ENCODE measurements at regions not wholly inside any gene's neighbourhood (a gene's known extent, or its start where the extent isn't known, plus 50 kb on each side); places are given as distances from the start of the nearest gene placed in this dataset.

- DNase-seq = no peak
- no peaks in the 10 kb centered on the region for H3K4me1 ChIP-seq (ENCODE audit: low read depth)
- no peaks in the 10 kb centered on the region for H3K9me3 ChIP-seq
- no peak for TF ChIP-seq CTCF (IDR thresholded peaks at IDR 0.05)
- ATAC-seq = no peak
- no peak overlapping the region for H3K4me3 ChIP-seq
- no peaks in the 10 kb centered on the region for H3K36me3 ChIP-seq (ENCODE audit: low read depth)
- intact Hi-C loops (cut with DNase I, micrococcal nuclease) = no loop called here
Measured at GRCh38 chr17:68812876-68813584, 142.2 kb downstream of the ABCA8 start.

- Histone ChIP-seq H3K36me3 (ENCODE audit: low read depth) (no peaks in the 10 kb centered on the region), H3K9me3 (no peaks in the 10 kb centered on the region), H3K4me1 (ENCODE audit: low read depth) (no peaks in the 10 kb centered on the region), H3K4me3 (no peak overlapping the region)
- ATAC-seq (no peak), DNase-seq (no peak)
- no peak for TF ChIP-seq CTCF (IDR thresholded peaks at IDR 0.05)
- intact Hi-C loops (cut with DNase I, micrococcal nuclease) = no loop called here
Measured at GRCh38 chr17:68809148-68809547, 146.0 kb downstream of the ABCA8 start.

- DNase-seq (no peak), ATAC-seq (no peak)
- no peak for TF ChIP-seq CTCF (IDR thresholded peaks at IDR 0.05)
- no peaks in the 10 kb centered on the region for H3K9me3 ChIP-seq
- intact Hi-C loops (cut with DNase I, micrococcal nuclease) = no loop called here
- no peaks in the 10 kb centered on the region for H3K36me3 ChIP-seq (ENCODE audit: low read depth)
- no peaks in the 10 kb centered on the region for H3K4me1 ChIP-seq (ENCODE audit: low read depth)
- no peak overlapping the region for H3K4me3 ChIP-seq
Measured at GRCh38 chr17:68807998-68808772, 147.0 kb downstream of the ABCA8 start.

- intact Hi-C loops (cut with DNase I, micrococcal nuclease) = no loop called here
- no peak for ATAC-seq
- TF ChIP-seq CTCF (IDR thresholded peaks at IDR 0.05) = no peak
Measured at GRCh38 chr17:68805609-68806008, 149.6 kb downstream of the ABCA8 start.

GRCh38 chr17:68804777-68805520 lies 150.2 kb downstream of the ABCA8 start:
- no peak for TF ChIP-seq CTCF (IDR thresholded peaks at IDR 0.05)
- no peak for DNase-seq
- Histone ChIP-seq H3K9me3 (no peaks in the 10 kb centered on the region), H3K36me3 (ENCODE audit: low read depth) (no peaks in the 10 kb centered on the region), H3K4me1 (ENCODE audit: low read depth) (no peaks in the 10 kb centered on the region), H3K4me3 (no peak overlapping the region)
- ATAC-seq = no peak
- intact Hi-C loops (cut with DNase I, micrococcal nuclease) = no loop called here

More at GRCh38 chr17:68805609-68806008, 149.6 kb downstream of the ABCA8 start:
- Histone ChIP-seq H3K4me3 (no peak overlapping the region), H3K4me1 (ENCODE audit: low read depth) (no peaks in the 10 kb centered on the region), H3K9me3 (no peaks in the 10 kb centered on the region), H3K36me3 (ENCODE audit: low read depth) (no peaks in the 10 kb centered on the region)
- no peak for DNase-seq

All from mucosa of descending colon (tissue), 3 donors.